Stimulated activated naive B cell treated with anti-CD40 and anti-IgM and Interleukin-4, amounts not matched to agents 10 μg/mL and 1 μg/mL and 100 μg/mL, for 72 hours (primary cell): ENCODE measurements at regions not wholly inside any gene's neighbourhood (a gene's known extent, or its start where the extent isn't known, plus 50 kb on each side); places are given as distances from the start of the nearest gene placed in this dataset.
"Not testable (repeated sequence)": the region's sequence is repeated elsewhere in the genome, so short reads cannot be mapped to it uniquely, and the experiment has no call there.

Source experiments
- ATAC-seq, 2 donors: fragments of 150-1000 bp; cut with Tn5 transposase; replicated peaks; 2 replicates each; pipeline ENCODE4 v1.10.0; 2021; ENCODE audit warnings: moderate library complexity in 1 of 2
- DNase-seq: peaks from one replicate; pipeline ENCODE4 v3.0.0; 2021
- H3K27ac Mint-ChIP-seq: one replicate; pipeline ENCODE4 v1.8.0; 2022; ENCODE audit warnings: mild to moderate bottlenecking, mixed read lengths
- H3K27me3 Mint-ChIP-seq, 2 donors: one replicate each; pipeline ENCODE4 v1.8.0; 2022; ENCODE audit warnings: mixed read lengths in 2 of 2
- H3K36me3 Mint-ChIP-seq, 2 donors: one replicate each; pipeline ENCODE4 v1.8.0; 2022; ENCODE audit warnings: mixed read lengths in 2 of 2, mild to moderate bottlenecking in 1 of 2
- H3K4me1 Mint-ChIP-seq, 2 donors: one replicate each; pipeline ENCODE4 v1.8.0; 2022; ENCODE audit warnings: mixed read lengths in 2 of 2, mild to moderate bottlenecking in 1 of 2
- H3K4me3 Mint-ChIP-seq, 2 donors: one replicate each; pipeline ENCODE4 v1.8.0; 2022; ENCODE audit warnings: mild to moderate bottlenecking in 2 of 2, mixed read lengths in 2 of 2, moderate library complexity in 1 of 2
- H3K9me3 Mint-ChIP-seq, 2 donors: one replicate each; pipeline ENCODE4 v1.8.0; 2022; ENCODE audit warnings: mixed read lengths in 2 of 2, mild to moderate bottlenecking in 1 of 2

GRCh38 chr13:58340895-58341294, 709.4 kb downstream of the PCDH17 start:
- DNase-seq = no peak
- H3K27me3 Mint-ChIP-seq = no peaks in the 10 kb centered on the region
- H3K4me1 Mint-ChIP-seq = no peaks in the 10 kb centered on the region
- no peak for ATAC-seq
- no peaks in the 10 kb centered on the region for H3K36me3 Mint-ChIP-seq
- H3K27ac Mint-ChIP-seq = no peak overlapping the region
- H3K4me3 Mint-ChIP-seq = no peak overlapping the region
- peaks cover 0 to 8% of the 10 kb centered on the region in 2 donors for H3K9me3 Mint-ChIP-seq

DNA sequence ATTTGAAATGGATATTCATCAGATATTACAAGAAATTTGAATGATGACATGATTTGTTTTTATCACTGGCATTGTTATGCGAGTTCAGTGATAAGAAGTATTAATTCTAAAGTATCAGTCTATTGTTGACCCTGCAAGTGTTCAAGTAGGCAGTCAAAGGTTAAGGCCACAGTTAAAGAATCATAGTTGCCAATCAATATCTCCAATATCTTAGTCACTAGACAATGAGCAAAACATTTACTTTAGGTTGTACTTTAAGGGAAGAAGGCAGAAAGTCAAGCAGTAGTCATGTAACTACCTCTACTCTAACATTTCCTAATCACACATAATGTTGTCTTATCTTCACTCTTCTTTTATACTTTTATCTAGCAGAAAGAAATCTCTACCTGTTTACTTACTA, 709.8 kb downstream of the PCDH17 start:
- no peak for ATAC-seq
- Mint-ChIP-seq H3K4me1 (no peaks in the 10 kb centered on the region), H3K27me3 (no peaks in the 10 kb centered on the region), H3K4me3 (no peak overlapping the region), H3K27ac (no peak overlapping the region), H3K9me3 (peaks cover 0 to 8% of the 10 kb centered on the region in 2 donors), H3K36me3 (no peaks in the 10 kb centered on the region)
- DNase-seq = no peak

DNA sequence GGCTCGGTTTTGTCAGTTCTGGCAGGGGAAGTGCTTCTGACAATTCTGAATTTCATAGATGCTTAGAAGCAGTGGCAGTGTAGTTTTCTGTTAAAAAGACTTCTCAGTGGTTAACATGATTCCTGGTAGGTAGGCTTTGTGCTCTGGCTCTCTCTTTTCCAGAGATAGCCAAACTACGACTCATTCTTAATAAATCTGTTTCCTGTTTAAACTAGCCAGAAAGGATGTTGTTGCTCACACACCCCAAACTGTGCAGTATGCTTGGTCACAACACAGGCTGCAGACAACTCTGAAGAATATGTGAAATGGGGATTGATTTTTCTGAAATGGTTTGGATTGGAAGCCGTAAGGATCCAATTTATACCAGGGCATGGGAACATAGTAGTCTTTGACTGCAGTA, 711.5 kb downstream of the PCDH17 start:
- H3K4me1 Mint-ChIP-seq = no peaks in the 10 kb centered on the region
- ATAC-seq = no peak
- no peaks in the 10 kb centered on the region for H3K27me3 Mint-ChIP-seq
- DNase-seq = no peak
- peaks cover 0 to 8% of the 10 kb centered on the region in 2 donors for H3K9me3 Mint-ChIP-seq
- no peak overlapping the region for H3K4me3 Mint-ChIP-seq
- H3K36me3 Mint-ChIP-seq = no peaks in the 10 kb centered on the region
- H3K27ac Mint-ChIP-seq = no peak overlapping the region

DNA sequence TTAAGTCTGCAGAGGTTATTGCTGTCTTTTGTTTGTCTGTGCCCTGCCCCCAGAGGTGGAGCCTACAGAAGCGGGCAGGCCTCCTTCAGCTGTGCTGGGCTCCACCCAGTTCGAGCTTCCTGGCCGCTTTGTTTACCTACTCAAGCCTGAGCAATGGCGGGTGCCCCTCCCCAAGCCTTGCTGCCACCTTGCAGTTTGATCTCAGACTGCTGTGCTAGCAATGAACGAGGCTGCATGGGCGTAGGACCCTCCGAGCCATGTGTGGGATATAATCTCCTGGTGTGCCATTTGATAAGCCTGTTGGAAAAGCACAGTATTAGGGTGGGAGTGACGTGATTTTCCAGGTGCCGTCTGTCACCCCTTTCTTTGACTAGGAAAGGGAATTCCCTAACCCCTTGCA, 720.6 kb downstream of the PCDH17 start:
- not testable (repeated sequence) for DNase-seq, H3K36me3 Mint-ChIP-seq, H3K4me3 Mint-ChIP-seq, H3K4me1 Mint-ChIP-seq, H3K27me3 Mint-ChIP-seq, H3K27ac Mint-ChIP-seq, ATAC-seq
- peaks cover 3 to 15% of the 10 kb centered on the region in 2 donors for H3K9me3 Mint-ChIP-seq

- no peak overlapping the region for H3K27ac Mint-ChIP-seq
- H3K9me3 Mint-ChIP-seq = peaks cover 0 to 2% of the 10 kb centered on the region in 2 donors
- H3K36me3 Mint-ChIP-seq = no peaks in the 10 kb centered on the region
- H3K27me3 Mint-ChIP-seq = no peaks in the 10 kb centered on the region
- no peaks in the 10 kb centered on the region for H3K4me1 Mint-ChIP-seq
- DNase-seq (no peak), ATAC-seq (no peak)
- no peak overlapping the region for H3K4me3 Mint-ChIP-seq
These were observed 738.4 kb downstream of the PCDH17 start for GRCh38 chr13:58369936-58370335.

DNA sequence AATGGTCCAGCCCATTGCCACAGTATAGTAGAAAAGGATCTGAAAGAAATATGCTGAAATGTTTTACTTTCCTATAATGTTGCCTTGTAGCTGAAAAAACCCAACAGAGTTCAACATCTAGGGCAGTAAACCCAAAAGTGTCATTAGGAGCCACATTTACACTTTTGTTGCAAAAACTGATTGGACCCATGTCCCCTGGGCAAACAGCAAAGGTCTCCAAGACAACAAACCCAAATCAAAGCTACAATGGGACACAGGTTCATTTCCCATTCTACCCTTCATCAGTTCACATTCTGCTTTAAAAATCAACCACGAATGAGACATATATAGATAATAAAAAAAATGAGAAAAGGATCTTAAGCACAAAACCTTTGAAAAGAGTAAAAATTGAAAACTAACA, 744.8 kb downstream of the PCDH17 start:
- H3K4me3 Mint-ChIP-seq = no peak overlapping the region
- no peaks in the 10 kb centered on the region for H3K27me3 Mint-ChIP-seq
- DNase-seq = no peak
- H3K27ac Mint-ChIP-seq = no peak overlapping the region
- H3K9me3 Mint-ChIP-seq = peaks cover 0 to 4% of the 10 kb centered on the region in 2 donors
- no peaks in the 10 kb centered on the region for H3K4me1 Mint-ChIP-seq
- no peaks in the 10 kb centered on the region for H3K36me3 Mint-ChIP-seq
- ATAC-seq = no peak

DNA sequence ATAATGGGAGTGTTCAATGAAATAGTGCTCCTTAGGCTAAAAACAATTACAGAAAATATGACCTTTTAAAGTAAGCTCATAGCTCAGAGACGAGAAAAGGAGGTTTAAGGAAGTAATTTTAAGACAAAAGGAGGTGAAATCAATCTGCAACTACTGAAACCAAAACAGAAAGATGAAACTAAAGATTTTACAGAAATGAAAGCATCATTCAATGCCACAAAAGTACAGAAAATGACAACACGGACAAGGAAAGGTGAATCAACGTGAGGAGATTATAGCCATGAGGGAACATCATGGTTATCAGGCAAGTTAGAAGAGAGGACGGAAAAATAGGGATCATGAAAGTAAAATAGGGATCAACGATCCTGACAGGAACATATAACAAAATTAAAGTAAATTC, 745.2 kb downstream of the PCDH17 start:
- H3K4me3 Mint-ChIP-seq = no peak overlapping the region
- H3K27ac Mint-ChIP-seq = no peak overlapping the region
- DNase-seq = no peak
- H3K36me3 Mint-ChIP-seq = no peaks in the 10 kb centered on the region
- peaks cover 0 to 4% of the 10 kb centered on the region in 2 donors for H3K9me3 Mint-ChIP-seq
- H3K4me1 Mint-ChIP-seq = no peaks in the 10 kb centered on the region
- no peak for ATAC-seq
- no peaks in the 10 kb centered on the region for H3K27me3 Mint-ChIP-seq

- peaks cover 0 to 4% of the 10 kb centered on the region in 2 donors for H3K9me3 Mint-ChIP-seq
- DNase-seq (no peak), ATAC-seq (no peak)
- no peak overlapping the region for H3K27ac Mint-ChIP-seq
- no peaks in the 10 kb centered on the region for H3K36me3 Mint-ChIP-seq
- no peaks in the 10 kb centered on the region for H3K4me1 Mint-ChIP-seq
- no peaks in the 10 kb centered on the region for H3K27me3 Mint-ChIP-seq
- no peak overlapping the region for H3K4me3 Mint-ChIP-seq
These were observed 747.7 kb downstream of the PCDH17 start for GRCh38 chr13:58379221-58379620.

DNA sequence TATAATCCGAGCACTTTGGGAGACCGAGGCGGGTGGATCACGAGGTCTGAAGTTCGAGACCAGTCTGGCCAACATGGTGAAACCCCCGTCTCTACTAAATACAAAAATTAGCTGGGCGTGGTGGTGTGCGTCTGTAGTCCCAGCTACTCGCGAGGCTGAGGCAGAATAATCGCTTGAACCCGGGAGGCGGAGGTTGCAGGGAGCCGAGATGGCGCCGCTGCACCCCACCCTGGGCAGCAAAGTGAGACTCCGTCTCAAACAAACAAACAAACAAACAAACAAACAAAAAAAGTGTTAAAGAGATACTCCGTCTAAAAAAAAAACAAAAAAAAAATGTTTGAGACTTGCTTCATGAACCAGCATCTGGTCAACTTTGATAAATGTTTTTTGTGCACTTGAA, 753.8 kb downstream of the PCDH17 start:
- H3K36me3 Mint-ChIP-seq, H3K27me3 Mint-ChIP-seq, H3K27ac Mint-ChIP-seq, H3K9me3 Mint-ChIP-seq, ATAC-seq, H3K4me3 Mint-ChIP-seq, DNase-seq, H3K4me1 Mint-ChIP-seq: not testable (repeated sequence)

DNA sequence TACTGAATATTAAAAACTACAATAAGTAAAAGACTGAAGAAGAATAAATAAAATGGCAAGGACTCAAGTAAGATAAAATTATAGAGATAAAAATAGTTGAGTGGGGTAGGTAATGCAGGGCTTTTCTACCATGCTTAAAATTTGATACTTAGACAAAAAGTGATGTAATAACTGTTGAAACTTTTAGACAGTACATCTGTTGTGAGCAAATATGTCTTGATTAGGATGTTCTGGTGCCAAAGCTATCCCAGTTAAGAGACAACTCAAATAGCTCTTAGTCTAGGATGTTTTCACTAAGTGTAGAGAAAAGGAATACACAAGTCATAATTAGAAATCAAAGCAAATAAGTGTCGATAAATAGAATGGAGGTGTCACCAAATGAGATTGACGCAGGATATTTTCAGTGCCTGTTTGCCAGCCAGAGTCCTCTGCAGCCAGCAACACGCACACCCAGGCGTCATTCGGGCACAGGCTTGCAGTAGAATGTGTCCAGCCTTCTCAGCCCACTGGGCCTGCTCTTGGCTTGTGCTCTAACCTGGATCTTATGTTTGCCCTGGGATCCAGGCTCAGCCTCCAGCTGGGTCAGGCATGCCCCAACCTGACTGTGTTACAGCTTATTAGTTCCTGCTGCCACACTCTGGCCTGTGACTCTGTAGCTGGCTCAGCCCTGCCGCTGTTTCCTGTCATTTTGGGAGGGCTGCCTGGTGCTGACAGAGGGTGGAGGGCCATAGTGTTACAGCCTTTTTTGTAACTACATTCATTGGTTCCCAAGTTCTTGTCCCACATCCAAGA, 766.2 kb downstream of the PCDH17 start:
- Mint-ChIP-seq H3K4me3 (no peak overlapping the region), H3K36me3 (no peaks in the 10 kb centered on the region)

GRCh38 chr13:58399263-58399662, 767.7 kb downstream of the PCDH17 start:
- H3K27me3 Mint-ChIP-seq = no peaks in the 10 kb centered on the region
- no peak overlapping the region for H3K4me3 Mint-ChIP-seq
- peaks cover 19% of the 10 kb centered on the region in 2 donors for H3K9me3 Mint-ChIP-seq
- ATAC-seq (no peak), DNase-seq (no peak)
- H3K27ac Mint-ChIP-seq = no peak overlapping the region
- H3K4me1 Mint-ChIP-seq = no peaks in the 10 kb centered on the region
- no peaks in the 10 kb centered on the region for H3K36me3 Mint-ChIP-seq

More for the DNA sequence above, 766.2 kb downstream of the PCDH17 start:
- no peaks in the 10 kb centered on the region for H3K27me3 Mint-ChIP-seq
- DNase-seq (no peak), ATAC-seq (no peak)
- no peaks in the 10 kb centered on the region for H3K4me1 Mint-ChIP-seq
- H3K9me3 Mint-ChIP-seq = peaks cover 18 to 22% of the 10 kb centered on the region in 2 donors
- H3K27ac Mint-ChIP-seq = no peak overlapping the region

GRCh38 chr13:58406545-58406944, 775.0 kb downstream of the PCDH17 start:
- H3K9me3 Mint-ChIP-seq = peaks cover 3 to 8% of the 10 kb centered on the region in 2 donors
- no peak for DNase-seq
- no peak overlapping the region for H3K4me3 Mint-ChIP-seq
- H3K36me3 Mint-ChIP-seq = no peaks in the 10 kb centered on the region
- H3K27ac Mint-ChIP-seq = no peak overlapping the region
- ATAC-seq = no peak
- H3K27me3 Mint-ChIP-seq = no peaks in the 10 kb centered on the region
- no peaks in the 10 kb centered on the region for H3K4me1 Mint-ChIP-seq

- peaks cover 5 to 15% of the 10 kb centered on the region in 2 donors for H3K9me3 Mint-ChIP-seq
These were observed 798.4 kb downstream of the PCDH17 start for GRCh38 chr13:58429917-58430316.

DNA sequence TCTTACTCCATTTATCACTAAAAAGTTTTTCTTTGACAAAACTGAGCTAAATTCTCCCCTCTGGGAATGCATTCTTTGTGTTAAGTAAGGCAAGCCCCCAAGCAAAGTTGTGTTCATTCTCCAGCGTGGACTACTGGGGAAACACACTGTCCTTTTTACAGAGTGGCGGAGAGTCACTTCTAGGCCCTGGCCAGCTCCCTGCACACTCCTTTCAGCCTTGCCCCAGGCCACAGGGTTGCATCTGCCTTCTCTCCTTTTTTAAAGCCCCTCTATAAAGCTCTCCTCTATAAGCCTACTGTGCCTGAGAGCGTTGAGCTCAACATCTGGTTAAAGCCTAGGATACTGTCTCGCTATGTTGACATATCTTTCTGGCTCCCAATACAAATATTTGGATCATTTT, 803.4 kb downstream of the PCDH17 start:
- no peaks in the 10 kb centered on the region for H3K4me1 Mint-ChIP-seq
- ATAC-seq = no peak
- no peaks in the 10 kb centered on the region for H3K27me3 Mint-ChIP-seq
- H3K27ac Mint-ChIP-seq = no peak overlapping the region
- DNase-seq = no peak
- no peaks in the 10 kb centered on the region for H3K36me3 Mint-ChIP-seq
- H3K9me3 Mint-ChIP-seq = peaks cover 3 to 6% of the 10 kb centered on the region in 2 donors
- no peak overlapping the region for H3K4me3 Mint-ChIP-seq

More at GRCh38 chr13:58429917-58430316, 798.4 kb downstream of the PCDH17 start:
- Mint-ChIP-seq H3K4me3 (no peak overlapping the region), H3K36me3 (no peaks in the 10 kb centered on the region), H3K27me3 (no peaks in the 10 kb centered on the region), H3K4me1 (no peaks in the 10 kb centered on the region), H3K27ac (no peak overlapping the region)
- DNase-seq = no peak
- ATAC-seq = no peak

- Mint-ChIP-seq H3K27me3 (no peaks in the 10 kb centered on the region), H3K36me3 (no peaks in the 10 kb centered on the region), H3K4me3 (no peak overlapping the region), H3K27ac (no peak overlapping the region), H3K4me1 (no peaks in the 10 kb centered on the region), H3K9me3 (no peaks in the 10 kb centered on the region)
- DNase-seq (no peak), ATAC-seq (no peak)
These were observed 805.9 kb downstream of the PCDH17 start for GRCh38 chr13:58437427-58437826.
